Posterior cingulate gyrus (tissue), 11 donors: ENCODE measurements at regions not wholly inside any gene's neighbourhood (a gene's known extent, or its start where the extent isn't known, plus 50 kb on each side); places are given as distances from the start of the nearest gene placed in this dataset.

Source experiments
- DNase-seq, 10 donors: peaks; one replicate each; pipeline versions ENCODE4 v3.0.0 to v3.0.0-alpha.2; 2020 to 2021; ENCODE audit warnings: mixed read lengths in 3 of 10
- intact Hi-C: fragments of 100-400 bp; cut with DNase I; formaldehyde crosslinking; loops from one replicate; pipeline ENCODE4 v1.15.1; 2023

DNA sequence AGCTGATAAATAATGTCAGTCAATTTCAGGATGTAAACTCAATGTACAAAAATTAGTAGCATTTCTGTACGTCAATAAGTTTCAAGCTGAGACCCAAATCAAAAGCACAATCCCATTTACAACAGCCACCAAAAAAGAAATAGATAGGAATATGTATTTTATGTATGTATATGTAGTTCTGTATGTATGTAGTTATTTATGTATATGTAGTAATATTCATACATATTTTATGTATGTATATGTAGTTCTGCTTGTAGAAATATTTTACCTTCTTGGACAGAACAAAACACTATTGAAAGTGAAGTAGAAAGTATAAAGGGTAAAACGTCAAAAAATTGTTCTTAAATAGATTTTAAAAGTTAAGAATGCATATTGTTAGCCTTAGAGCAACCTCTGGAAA lies 591.0 kb upstream of the SETBP1 start:
- intact Hi-C loops: no loop called here
- DNase-seq: no peak

DNA sequence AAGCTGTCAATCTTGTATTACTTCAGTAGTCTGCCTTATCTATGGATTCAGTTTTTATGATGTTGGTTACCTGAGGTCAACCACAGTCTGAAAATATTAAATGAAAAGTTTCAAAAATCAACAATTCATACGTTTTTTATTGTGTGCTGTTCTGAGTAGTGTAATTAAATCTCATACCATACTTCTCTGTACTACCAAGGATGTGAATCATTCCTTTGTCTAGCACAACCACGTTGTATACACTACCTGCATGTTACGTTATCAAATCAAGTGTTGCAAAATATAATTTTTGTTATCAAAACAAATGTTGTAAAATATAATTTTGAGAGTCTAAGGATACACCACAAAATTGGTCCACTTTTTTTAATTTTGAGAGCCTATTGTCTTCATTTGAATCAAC lies 590.2 kb upstream of the SETBP1 start:
- no peak for DNase-seq

DNA sequence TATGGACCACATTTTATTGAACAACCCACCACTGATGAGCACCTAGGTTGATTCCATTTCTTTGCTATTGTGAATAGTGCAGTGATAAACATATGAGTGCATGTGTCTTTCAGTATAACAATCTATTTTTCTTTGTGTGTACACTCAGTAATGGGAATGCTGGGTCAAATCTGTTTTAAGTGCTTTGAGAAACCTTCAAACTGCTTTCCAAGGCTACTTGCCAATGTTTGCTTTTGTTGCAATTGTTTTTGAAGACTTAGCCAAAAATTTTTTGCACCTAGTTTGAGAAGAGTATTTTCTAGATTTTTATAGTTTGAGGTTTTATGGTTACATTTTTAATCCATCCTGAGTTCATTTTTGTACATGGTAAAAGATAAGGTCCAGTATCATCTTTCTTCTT lies 587.4 kb upstream of the SETBP1 start:
- DNase-seq: no peak
- intact Hi-C loops: no loop called here

More for the DNA sequence above, 590.2 kb upstream of the SETBP1 start:
- intact Hi-C loops: no loop called here

DNA sequence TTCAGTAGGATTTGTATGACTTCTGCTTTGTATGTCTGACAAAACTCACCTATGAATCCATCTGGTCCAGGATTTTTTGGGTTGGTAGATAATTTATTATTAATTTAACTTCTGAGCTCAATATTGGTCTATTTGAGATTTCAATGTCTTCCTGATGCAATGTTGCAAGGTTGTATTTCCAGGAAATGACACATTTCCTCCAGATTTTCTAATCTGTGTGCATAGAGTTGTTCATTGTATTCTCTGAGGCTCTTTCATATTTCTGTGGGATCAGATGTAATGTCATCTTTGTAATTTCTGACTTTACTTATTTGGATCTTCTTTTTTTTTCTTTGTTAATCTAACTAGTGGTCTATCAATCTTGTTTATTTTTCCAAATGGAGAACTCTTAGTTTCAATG lies 584.7 kb upstream of the SETBP1 start:
- intact Hi-C loops: no loop called here
- DNase-seq: no peak

DNA sequence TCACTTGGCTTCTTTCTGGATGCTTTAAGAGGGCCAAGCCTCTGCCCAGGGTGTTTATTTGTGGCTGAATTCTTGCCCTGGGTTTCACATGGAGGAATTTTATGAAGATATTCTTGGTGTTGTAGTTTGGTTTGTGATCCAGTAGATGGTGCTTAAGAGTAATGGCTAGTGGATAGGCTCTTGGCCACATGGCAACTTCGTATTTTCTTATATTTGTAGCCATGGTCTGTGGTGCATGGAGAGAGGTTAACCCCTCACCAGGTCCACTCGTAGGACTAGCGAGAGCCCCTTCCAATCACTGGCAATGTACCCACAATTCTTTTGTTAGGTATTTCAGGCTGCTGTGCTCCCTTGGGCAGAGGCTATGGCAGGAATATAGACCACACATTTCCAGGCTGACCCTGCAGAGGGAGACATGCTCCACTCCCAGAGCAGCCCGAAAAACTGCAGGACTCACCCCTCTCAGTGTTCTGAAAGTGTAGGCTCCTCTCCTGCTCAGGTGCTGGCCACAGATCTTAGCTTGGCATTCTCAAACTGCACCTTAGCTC lies 582.1 kb upstream of the SETBP1 start:
- no peak for DNase-seq
- intact Hi-C loops: no loop called here

DNA sequence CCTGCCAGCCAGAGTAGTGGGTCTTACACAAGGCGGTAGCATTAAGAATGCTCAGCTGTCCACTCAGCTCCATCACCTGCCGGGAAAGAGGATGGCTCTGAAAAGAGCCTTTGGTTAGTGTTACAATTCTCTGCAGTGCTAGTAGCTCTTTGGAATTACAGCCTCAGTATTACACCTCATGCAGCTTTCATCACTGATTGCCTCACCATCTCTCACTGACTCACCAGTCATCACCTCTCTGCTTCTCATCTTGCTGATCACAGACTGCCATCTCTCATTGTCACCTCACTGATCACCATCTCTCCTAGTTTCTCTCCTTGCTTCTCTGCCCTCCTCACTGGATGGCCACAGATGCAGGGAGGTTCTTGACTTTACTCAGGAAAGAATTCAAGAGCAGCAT lies 573.5 kb upstream of the SETBP1 start:
- no peak for DNase-seq
- intact Hi-C loops: no loop called here

DNA sequence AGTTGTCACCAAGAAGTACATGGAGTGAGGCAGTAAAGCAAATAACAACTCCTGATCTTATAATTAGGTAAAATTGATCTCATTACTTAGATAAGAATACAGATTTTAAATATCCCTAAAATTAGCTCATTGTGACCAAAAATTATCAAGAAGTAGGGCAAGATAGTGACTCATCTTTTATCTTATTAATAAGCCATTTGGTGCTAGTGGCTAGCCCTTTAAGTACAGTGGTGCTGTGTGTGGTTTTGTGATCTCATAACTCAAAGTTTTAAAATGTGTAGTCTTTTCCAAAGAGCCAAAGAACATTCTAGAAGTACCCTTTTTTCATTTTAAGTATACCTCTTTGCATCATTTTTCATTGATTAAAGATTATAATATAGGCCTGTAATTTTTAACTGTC lies 569.4 kb upstream of the SETBP1 start:
- no peak for DNase-seq
- intact Hi-C loops: no loop called here

DNA sequence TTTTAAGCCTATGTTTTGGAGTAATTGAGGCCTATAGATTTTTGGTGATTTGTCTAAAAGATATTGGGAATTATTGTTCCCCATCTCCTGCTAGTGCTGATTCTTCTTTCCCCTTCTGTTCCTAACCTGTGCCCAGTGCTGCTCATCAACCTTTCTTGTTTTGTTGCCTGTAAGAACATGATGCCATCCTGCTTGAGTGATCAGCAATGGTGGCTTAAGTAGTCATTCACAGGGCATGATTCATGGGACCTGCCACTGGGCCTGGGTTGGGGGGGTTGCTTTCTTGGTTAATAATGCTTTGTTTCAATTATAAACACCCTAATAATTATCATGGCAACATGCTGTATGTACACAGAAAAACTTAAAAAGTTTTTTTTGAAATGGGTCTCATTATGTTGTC lies 562.9 kb upstream of the SETBP1 start:
- intact Hi-C loops: no loop called here
- no peak for DNase-seq

DNA sequence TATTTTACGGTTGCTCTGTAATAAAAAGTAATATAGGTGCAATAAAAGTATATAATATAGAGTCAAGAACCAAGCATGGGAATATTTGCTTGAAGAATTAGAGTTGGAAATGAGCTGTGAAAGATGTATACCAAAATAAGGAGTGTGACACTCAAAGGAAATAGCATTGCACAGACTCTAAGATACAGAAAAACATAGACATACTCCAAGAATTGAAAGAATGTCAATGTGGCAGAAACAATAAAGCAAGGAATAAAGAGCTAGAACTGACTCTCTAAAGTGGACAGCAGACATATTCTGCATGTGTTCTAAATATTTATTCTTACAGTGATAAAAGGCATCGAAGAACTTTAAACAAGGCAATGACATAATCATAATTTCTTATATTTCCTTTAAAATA lies 561.1 kb upstream of the SETBP1 start:
- intact Hi-C loops: no loop called here
- DNase-seq: no peak

DNA sequence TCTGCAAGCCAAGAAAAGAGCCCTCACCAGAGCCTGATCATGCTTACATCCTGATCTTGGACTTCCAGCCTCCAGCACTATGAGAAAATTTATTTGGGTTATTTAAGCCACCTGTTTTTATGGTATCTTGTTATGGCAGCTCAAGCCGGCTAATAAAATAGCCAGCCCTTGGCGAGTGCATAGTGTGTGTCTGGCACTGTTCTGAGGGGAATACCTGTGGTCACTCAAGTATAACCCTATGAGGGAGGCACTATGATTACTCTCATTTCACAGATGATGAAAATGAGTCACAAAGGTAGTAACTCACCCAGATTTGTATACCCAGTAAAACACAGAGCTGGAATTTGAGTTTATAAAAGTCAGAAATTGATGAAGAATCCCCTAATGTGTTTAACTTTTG lies 556.9 kb upstream of the SETBP1 start:
- intact Hi-C loops: no loop called here
- DNase-seq: no peak

DNA sequence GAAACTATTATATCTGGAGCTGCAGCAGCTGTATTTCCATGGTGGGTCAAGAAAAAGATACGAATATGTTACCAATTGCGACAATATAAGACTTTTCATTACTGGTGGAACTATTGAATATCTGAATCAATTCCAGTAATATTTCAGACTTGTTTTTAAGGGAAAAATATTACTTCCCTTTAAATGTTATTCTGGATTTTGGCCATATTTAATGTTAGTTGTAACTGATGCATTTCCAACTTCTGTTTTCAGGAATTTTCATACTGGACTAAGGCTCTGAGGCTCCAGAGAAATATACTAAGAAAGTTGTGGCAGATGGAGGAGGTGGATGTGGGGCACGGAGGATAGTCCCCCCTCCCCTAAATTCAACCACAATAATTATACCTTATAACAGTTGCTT lies 555.2 kb upstream of the SETBP1 start:
- intact Hi-C loops: no loop called here
- no peak for DNase-seq

DNA sequence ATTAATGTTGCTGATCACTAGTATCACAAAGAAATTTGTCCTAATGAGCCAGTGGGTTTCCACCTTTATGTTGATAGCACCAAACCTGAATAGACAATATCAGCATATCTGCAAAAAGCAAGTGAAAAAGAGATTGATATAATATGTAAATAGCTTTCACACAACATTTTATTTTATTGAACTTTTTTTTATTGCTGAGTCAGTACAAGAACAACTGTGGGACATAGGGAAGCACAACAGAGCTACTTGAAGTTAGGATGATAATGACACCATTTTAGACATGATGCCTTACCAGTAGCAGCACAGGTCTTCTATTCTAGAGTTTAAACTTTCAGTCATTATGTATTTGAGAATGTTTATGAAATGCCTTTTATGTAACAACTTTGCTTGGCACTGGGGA lies 554.1 kb upstream of the SETBP1 start:
- intact Hi-C loops: no loop called here
- no peak for DNase-seq

DNA sequence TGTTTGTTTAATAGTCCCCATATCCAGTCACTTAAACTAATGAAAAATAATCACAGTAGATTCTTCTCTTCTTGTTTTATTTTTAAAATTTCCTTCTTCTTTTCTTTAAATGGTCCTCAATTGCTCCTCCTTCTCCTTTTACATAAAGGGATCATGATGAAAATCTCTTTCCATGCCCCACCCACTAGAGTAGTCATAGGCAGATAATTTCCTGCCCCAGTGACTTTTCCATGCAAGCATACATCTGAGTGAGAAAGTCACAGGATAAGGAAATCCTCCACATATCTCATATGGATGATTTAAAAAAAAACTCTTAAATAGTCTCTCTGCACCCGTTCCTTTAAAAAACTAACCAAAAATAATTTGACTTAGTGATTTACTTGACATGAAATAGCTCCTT lies 552.3 kb upstream of the SETBP1 start:
- intact Hi-C loops: no loop called here
- DNase-seq: no peak

DNA sequence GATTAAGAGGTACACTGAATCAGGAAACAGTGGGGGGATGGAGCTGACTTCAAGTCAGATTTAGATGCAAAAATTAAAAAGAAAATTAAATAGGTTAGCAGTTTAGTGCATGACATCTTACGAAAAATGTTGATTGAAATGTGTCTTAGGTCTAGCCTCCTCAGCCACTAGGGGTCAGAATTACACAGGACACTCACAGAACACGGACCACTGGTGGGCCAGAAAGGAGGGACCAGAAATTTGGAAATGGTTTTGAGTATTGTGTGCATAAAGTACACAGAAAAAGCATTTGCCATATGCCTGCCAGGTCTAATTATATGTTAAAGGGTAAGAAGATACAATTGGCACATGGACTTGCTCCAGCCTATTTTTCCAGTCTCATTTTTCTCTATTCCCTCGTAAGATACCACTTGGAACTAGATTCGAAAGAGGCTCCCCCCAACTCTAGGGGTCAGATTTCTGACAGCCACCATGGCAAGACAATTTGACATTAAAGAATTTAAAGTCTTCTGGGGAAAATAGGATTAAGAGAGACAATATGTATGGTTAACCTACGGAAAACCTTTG lies 550.2 kb upstream of the SETBP1 start:
- no peak for DNase-seq
- intact Hi-C loops: loop anchor here (10.0 kb wide), 1 partner anchor 1254 kb away; no protein-coding TSS in a partner anchor

DNA sequence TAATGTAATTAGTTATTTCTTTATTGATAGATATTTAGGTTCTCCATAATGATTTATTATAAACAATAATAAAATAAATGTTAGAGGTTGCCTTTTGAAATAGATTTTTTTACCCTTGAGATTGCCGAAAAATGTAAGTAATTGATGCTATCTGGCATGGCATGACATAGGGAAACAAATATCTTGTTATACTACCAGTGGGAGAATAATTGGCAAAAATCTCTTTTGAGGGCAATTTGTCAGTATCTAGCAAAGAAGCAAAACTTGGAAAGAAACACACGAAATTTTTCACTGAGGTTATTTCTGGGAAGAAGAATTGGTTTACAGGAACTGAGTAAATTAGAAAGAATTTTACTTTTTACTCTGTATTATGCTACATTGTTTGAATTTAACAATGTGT lies 547.2 kb upstream of the SETBP1 start:
- intact Hi-C loops: loop anchor here (10.0 kb wide), 1 partner anchor 1251 kb away; no protein-coding TSS in a partner anchor

DNA sequence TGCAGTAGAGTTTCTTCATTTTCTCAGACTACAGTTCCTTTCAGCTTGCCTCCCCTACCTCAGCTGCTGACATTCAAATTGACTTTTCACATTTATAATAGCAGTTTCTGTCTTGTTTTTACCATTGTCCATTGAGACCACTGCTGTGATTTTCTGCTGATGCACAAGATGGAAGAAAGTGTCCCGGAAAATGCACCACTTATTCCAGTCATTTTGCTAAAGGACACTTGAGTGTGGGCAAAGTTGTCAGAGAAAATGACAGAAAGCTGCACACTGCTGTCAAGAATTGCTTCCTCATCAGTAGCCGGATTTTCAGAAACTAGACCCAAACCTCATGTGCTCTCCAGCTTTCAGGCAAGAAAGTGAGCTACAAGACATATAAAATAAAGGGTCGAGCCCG lies 546.2 kb upstream of the SETBP1 start:
- no peak for DNase-seq
- intact Hi-C loops: loop anchor here (10.0 kb wide), 1 partner anchor 1250 kb away; no protein-coding TSS in a partner anchor

More for the DNA sequence above, 547.2 kb upstream of the SETBP1 start:
- no peak for DNase-seq

DNA sequence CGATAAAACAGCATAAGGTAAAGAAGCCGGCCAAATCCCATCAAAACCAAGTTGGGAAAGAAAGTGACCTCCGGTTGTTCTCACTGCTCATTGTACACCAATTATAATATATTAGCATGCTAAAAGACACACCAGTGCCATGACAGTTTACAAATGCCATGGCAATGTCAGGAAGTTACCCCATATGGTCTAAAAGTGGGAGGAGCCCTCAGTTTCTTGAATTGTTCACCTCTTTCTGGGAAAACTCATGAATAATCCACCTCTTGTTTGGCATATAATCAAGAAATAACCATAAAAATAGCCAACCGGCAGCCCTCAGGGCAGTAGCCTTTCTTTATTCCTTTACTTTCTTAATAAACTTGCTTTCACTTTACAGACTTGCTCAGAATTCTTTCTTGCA lies 544.9 kb upstream of the SETBP1 start:
- no peak for DNase-seq
- intact Hi-C loops: loop anchor here (10.0 kb wide), 1 partner anchor 1249 kb away; no protein-coding TSS in a partner anchor

DNA sequence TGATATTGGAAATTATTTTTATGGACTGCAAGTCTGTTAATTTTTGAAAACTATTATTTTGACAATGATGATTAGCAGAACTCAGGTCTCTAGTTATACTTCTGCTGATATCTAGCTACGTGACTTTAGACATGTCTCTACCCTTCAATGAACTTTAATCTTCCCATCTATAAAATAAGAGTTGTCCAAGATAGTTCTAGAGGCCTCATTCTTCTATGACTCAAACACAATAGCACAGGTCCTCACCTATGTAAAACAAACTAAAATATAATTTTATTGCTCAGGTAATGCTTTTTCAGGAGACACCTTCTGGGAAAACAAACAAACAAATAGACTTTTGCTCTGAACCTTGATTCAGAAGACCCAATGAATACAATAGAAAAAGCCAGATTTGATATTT lies 544.4 kb upstream of the SETBP1 start:
- intact Hi-C loops: loop anchor here (10.0 kb wide), 1 partner anchor 1248 kb away; no protein-coding TSS in a partner anchor
- DNase-seq: no peak

DNA sequence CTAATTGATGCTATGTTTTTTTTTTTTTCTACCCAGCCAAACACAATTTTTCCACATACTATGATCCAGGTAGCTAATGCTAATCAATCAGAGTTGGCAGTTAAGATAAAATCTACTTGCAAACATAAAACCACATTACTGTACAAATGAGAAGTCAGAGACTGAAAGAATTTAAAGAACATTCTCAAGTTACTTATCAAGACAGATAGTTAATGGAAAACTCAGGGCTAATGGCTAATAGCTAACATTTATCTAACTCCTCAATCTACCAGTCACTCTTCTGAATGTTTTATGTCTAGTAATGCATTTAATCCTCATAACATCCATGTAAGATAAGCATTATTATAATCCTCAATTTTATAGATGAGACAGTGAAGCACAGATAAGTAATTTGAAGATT lies 537.6 kb upstream of the SETBP1 start:
- intact Hi-C loops: no loop called here

DNA sequence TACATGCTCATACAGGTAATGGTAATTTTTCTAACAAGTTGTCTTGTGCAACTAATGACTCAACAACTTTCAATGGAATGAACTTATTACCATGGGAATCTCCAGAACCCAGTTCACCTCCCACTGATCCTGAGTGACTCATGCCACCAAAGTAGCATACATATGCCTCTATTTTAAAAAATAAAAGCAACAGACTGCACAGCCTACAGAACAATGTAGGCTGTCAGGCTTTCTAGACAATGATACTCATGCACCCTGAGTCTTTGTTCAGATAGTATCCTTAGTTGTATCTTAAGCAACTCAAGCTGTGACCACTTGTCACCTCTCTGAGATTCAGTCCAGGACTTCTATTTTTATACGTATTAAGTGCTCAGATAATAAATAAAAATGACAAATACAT lies 531.0 kb upstream of the SETBP1 start:
- DNase-seq: no peak
- intact Hi-C loops: no loop called here

More for the DNA sequence above, 537.6 kb upstream of the SETBP1 start:
- DNase-seq: no peak

DNA sequence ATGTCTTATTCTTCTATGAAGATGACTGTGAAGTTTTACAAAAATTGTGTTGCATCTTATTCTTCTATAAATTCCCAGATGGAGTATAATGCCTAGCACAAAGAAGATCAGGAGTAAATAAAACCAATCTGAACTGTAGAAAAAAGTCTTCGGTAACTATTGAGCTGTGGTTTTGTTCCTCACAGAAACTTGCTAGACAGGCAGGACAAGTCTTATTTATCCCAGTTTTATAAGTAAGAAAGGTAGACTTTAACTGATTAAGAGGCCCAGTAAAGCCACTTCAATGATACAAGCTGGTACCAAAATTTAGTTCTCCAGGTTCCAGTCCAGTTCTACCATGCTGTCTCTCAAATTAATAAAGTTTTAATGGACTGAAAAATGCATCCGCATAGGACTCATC lies 526.7 kb upstream of the SETBP1 start:
- DNase-seq: no peak
- intact Hi-C loops: no loop called here

DNA sequence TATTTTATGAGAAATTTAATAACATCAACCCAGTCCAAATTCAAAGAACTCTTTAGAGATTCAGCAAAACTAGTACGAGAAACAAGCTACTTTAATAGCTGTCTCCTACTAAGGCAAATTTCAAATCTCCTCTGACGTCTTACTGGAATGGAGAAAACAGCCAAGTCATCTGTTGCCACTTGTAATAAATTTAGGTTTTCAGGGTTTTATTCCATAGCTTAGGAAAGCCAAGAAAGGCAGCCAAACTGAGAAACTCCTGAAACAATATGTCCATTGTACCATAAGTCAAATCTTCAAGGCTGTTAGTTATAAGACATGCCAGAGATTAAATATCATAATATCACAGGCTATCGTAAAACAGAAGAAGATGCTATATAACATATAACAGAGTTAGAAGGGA lies 524.6 kb upstream of the SETBP1 start:
- DNase-seq: no peak
- intact Hi-C loops: no loop called here
